ENCODE measurements at regions not wholly inside any gene's neighbourhood (a gene's known extent, or its start where the extent isn't known, plus 50 kb on each side); places are given as distances from the start of the nearest gene placed in this dataset.
"Not testable (repeated sequence)": the region's sequence is repeated elsewhere in the genome, so short reads cannot be mapped to it uniquely, and the experiment has no call there.

DNA sequence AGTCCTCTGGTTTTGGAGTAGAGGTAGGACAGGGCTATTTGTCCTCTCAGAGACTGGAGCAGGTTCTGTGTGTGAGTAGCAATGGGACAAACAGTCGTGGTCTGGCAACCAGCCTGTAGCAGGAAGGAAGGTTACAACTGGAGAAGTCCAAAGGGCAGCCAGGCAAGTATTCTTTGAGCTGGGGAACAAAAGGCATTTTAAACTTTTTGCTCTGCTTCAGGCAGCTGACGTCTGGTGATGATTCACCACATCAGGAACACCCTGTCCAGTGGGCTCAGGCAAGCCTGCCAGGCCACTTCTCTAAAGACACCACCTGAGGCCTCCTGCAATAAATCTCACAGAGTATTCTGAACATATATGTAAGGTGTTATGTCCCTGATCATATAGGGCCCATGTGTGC, 81.0 kb downstream of the PPIAL4C start:
- TF ChIP-seq, protein P1, sequence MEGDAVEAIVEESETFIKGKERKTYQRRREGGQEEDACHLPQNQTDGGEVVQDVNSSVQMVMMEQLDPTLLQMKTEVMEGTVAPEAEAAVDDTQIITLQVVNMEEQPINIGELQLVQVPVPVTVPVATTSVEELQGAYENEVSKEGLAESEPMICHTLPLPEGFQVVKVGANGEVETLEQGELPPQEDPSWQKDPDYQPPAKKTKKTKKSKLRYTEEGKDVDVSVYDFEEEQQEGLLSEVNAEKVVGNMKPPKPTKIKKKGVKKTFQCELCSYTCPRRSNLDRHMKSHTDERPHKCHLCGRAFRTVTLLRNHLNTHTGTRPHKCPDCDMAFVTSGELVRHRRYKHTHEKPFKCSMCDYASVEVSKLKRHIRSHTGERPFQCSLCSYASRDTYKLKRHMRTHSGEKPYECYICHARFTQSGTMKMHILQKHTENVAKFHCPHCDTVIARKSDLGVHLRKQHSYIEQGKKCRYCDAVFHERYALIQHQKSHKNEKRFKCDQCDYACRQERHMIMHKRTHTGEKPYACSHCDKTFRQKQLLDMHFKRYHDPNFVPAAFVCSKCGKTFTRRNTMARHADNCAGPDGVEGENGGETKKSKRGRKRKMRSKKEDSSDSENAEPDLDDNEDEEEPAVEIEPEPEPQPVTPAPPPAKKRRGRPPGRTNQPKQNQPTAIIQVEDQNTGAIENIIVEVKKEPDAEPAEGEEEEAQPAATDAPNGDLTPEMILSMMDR (conservative IDR thresholded peaks at IDR 0.05; ENCODE audit: low read length), result not testable (repeated sequence)
- TF ChIP-seq EZH2phosphoT487 (IDR thresholded peaks at IDR 0.05; ENCODE audit: borderline replicate concordance), result not testable (repeated sequence)

Data from Loucy (cell line).